Neutrophil (primary cell): ENCODE measurements at regions not wholly inside any gene's neighbourhood (a gene's known extent, or its start where the extent isn't known, plus 50 kb on each side); places are given as distances from the start of the nearest gene placed in this dataset.

Source experiments
- H3K27ac ChIP-seq: fragments of 200-600 bp; sonication (generic); 2 replicates; pipeline ENCODE4 v1.5.1; 2016; ENCODE audit warnings: mild to moderate bottlenecking, moderate library complexity
- H3K27me3 ChIP-seq: fragments of 200-600 bp; sonication (generic); 2 replicates; pipeline ENCODE4 v1.6.0; 2016; ENCODE audit warnings: mild to moderate bottlenecking
- H3K36me3 ChIP-seq: fragments of 200-600 bp; sonication (generic); 2 replicates; pipeline ENCODE4 v1.5.1; 2017
- H3K4me1 ChIP-seq, 2 experiments: fragments of 200-600 bp in 1 of 2; sonication (generic) in 1 of 2; 1 replicate in 1 of 2; 2 replicates in 1 of 2; pipeline versions ENCODE4 v1.5.1 to v1.6.1; 2013 to 2016; ENCODE audit warnings: low read depth in 1 of 2, low read length in 1 of 2, mild to moderate bottlenecking in 1 of 2, moderate library complexity in 1 of 2; ENCODE audit not compliant: control insufficient read depth in 1 of 2, insufficient read depth in 1 of 2
- H3K4me3 ChIP-seq, 2 experiments: fragments of 200-600 bp in 1 of 2; sonication (generic) in 1 of 2; 1 replicate in 1 of 2; 2 replicates in 1 of 2; pipeline ENCODE4 v1.5.1; 2013 to 2016; ENCODE audit warnings: low read depth in 1 of 2, low read length in 1 of 2, mild to moderate bottlenecking in 1 of 2, moderate library complexity in 1 of 2
- H3K9me3 ChIP-seq: fragments of 200-600 bp; sonication (generic); 2 replicates; pipeline ENCODE4 v1.5.1; 2016
- CTCF ChIP-seq: fragments of 200-600 bp; sonication (generic); IDR thresholded peaks from 2 replicates; pipeline ENCODE4 v1.5.1; 2016; ENCODE audit warnings: antibody characterized with exemption

- Histone ChIP-seq H3K4me3 (no peak overlapping the region), H3K9me3 (no peaks in the 10 kb centered on the region), H3K36me3 (no peaks in the 10 kb centered on the region), H3K27ac (no peak overlapping the region), H3K27me3 (no peaks in the 10 kb centered on the region), H3K4me1 (no peaks in the 10 kb centered on the region)
- TF ChIP-seq CTCF: no peak
Measured at GRCh38 chr6:163721435-163721834, 306.9 kb downstream of the QKI start.

GRCh38 chr6:163720460-163721235 is 306.1 kb downstream of the QKI start:
- Histone ChIP-seq H3K9me3 (no peaks in the 10 kb centered on the region), H3K4me3 (no peak overlapping the region), H3K27ac (no peak overlapping the region), H3K36me3 (no peaks in the 10 kb centered on the region), H3K27me3 (no peaks in the 10 kb centered on the region), H3K4me1 (no peaks in the 10 kb centered on the region)
- no peak for TF ChIP-seq CTCF

GRCh38 chr6:163720005-163720404 is 305.5 kb downstream of the QKI start:
- Histone ChIP-seq H3K9me3 (no peaks in the 10 kb centered on the region), H3K4me1 (no peaks in the 10 kb centered on the region), H3K27me3 (no peaks in the 10 kb centered on the region), H3K4me3 (no peak overlapping the region), H3K27ac (no peak overlapping the region), H3K36me3 (no peaks in the 10 kb centered on the region)
- TF ChIP-seq CTCF: no peak

GRCh38 chr6:163719028-163719742 is 304.7 kb downstream of the QKI start:
- Histone ChIP-seq H3K27ac (no peak overlapping the region), H3K27me3 (no peaks in the 10 kb centered on the region), H3K36me3 (no peaks in the 10 kb centered on the region), H3K9me3 (no peaks in the 10 kb centered on the region), H3K4me3 (no peak overlapping the region), H3K4me1 (no peaks in the 10 kb centered on the region)
- no peak for TF ChIP-seq CTCF

- Histone ChIP-seq H3K36me3 (no peaks in the 10 kb centered on the region), H3K9me3 (no peaks in the 10 kb centered on the region), H3K27ac (no peak overlapping the region), H3K4me3 (no peak overlapping the region), H3K27me3 (no peaks in the 10 kb centered on the region), H3K4me1 (no peaks in the 10 kb centered on the region)
- no peak for TF ChIP-seq CTCF
Measured at GRCh38 chr6:163718537-163718936, 304.0 kb downstream of the QKI start.
